ENCODE measurements at regions not wholly inside any gene's neighbourhood (a gene's known extent, or its start where the extent isn't known, plus 50 kb on each side); places are given as distances from the start of the nearest gene placed in this dataset.

DNA sequence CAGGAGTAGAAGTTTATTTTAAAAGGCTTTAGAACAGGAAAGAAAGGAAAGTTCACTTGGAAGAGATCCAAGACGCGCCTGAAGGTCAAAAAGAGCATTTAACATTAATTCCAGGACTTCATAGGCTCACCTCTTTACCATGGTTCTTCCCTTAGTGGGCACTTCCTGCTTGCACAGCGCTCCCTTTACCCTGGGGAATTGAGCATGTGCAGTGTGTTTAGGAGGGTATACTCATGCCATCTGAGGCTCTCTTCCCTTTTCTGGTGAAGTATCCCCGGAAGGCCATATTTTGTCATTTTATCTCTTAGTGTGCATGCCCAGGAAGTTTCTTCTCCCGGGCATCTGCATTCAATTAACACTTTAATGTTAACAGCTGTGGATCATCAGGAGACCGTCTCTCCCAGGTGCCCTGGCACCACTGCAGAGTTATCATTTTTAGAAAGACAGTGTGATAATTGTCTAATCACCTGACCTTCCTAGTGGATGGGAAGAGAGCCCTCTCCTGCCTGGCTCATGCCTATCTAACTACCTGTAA lies 66.1 kb upstream of the ABCC4 start:
- H3K36me3 ChIP-seq (ENCODE audit: control insufficient read depth in 4 of 4, insufficient read depth in 3 of 4, low read depth in 1 of 4, low read length in 3 of 4), result no peaks in the 10 kb centered on the region
- DNase-seq (ENCODE audit: low spot score), result no peak
- H3K4me3 ChIP-seq (ENCODE audit: low read depth in 1 of 3, low read length in 3 of 3), result no peak overlapping the region
- no peaks in the 10 kb centered on the region for H3K27me3 ChIP-seq (ENCODE audit: control insufficient read depth in 4 of 4, insufficient read depth in 4 of 4, low read length in 3 of 4)
- no peaks in the 10 kb centered on the region for H3K9me3 ChIP-seq (ENCODE audit: control insufficient read depth in 4 of 4, low read length in 3 of 4)
- 67% methylated on average over 6 of the region's 6 CpGs for WGBS
- H3K4me1 ChIP-seq (ENCODE audit: control insufficient read depth in 4 of 4, insufficient read depth in 4 of 4, low read length in 3 of 4), result peaks cover 0 to 2% (median 0%) of the 10 kb centered on the region in 4 donors
- TF ChIP-seq, protein P1, sequence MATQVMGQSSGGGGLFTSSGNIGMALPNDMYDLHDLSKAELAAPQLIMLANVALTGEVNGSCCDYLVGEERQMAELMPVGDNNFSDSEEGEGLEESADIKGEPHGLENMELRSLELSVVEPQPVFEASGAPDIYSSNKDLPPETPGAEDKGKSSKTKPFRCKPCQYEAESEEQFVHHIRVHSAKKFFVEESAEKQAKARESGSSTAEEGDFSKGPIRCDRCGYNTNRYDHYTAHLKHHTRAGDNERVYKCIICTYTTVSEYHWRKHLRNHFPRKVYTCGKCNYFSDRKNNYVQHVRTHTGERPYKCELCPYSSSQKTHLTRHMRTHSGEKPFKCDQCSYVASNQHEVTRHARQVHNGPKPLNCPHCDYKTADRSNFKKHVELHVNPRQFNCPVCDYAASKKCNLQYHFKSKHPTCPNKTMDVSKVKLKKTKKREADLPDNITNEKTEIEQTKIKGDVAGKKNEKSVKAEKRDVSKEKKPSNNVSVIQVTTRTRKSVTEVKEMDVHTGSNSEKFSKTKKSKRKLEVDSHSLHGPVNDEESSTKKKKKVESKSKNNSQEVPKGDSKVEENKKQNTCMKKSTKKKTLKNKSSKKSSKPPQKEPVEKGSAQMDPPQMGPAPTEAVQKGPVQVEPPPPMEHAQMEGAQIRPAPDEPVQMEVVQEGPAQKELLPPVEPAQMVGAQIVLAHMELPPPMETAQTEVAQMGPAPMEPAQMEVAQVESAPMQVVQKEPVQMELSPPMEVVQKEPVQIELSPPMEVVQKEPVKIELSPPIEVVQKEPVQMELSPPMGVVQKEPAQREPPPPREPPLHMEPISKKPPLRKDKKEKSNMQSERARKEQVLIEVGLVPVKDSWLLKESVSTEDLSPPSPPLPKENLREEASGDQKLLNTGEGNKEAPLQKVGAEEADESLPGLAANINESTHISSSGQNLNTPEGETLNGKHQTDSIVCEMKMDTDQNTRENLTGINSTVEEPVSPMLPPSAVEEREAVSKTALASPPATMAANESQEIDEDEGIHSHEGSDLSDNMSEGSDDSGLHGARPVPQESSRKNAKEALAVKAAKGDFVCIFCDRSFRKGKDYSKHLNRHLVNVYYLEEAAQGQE (IDR thresholded peaks at IDR 0.05), result no peak
- TF ChIP-seq EGR1 (IDR thresholded peaks at IDR 0.05; ENCODE audit: low read depth in 2 of 2) (no peak), JUND (IDR thresholded peaks at IDR 0.05) (no peak), YY1 (IDR thresholded peaks at IDR 0.05) (no peak)
- TF ChIP-seq, protein P2, sequence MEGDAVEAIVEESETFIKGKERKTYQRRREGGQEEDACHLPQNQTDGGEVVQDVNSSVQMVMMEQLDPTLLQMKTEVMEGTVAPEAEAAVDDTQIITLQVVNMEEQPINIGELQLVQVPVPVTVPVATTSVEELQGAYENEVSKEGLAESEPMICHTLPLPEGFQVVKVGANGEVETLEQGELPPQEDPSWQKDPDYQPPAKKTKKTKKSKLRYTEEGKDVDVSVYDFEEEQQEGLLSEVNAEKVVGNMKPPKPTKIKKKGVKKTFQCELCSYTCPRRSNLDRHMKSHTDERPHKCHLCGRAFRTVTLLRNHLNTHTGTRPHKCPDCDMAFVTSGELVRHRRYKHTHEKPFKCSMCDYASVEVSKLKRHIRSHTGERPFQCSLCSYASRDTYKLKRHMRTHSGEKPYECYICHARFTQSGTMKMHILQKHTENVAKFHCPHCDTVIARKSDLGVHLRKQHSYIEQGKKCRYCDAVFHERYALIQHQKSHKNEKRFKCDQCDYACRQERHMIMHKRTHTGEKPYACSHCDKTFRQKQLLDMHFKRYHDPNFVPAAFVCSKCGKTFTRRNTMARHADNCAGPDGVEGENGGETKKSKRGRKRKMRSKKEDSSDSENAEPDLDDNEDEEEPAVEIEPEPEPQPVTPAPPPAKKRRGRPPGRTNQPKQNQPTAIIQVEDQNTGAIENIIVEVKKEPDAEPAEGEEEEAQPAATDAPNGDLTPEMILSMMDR (IDR thresholded peaks at IDR 0.05; ENCODE audit: low read depth, low read length, missing input control), result no peak
- no peak overlapping the region for H3K27ac ChIP-seq (ENCODE audit: low read depth in 1 of 2, low read length in 2 of 2)
- H3K9ac ChIP-seq (ENCODE audit: low read depth in 1 of 2, low read length in 2 of 2), result no peak overlapping the region

DNA sequence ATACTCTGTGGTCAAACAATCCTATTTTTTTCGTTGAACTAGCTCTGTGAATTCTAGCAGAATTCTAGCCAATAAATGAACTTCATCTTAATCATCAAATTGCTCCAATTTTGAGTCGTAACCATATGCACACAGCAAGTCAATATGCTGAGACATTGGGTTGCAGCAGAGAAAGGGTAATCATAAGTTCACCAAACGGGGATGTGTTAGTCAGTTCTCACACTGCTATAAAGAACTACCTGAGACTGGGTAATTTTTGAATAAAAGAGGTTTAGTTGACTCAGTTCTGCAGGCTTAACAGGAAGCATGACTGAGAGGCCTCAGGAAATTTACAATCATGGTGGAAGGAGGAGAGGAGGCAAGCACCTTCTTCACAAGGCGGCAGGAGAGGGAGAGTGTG lies 67.7 kb upstream of the ABCC4 start:
- no peaks in the 10 kb centered on the region for H3K36me3 ChIP-seq (ENCODE audit: control insufficient read depth in 4 of 4, insufficient read depth in 3 of 4, low read depth in 1 of 4, low read length in 3 of 4)
- H3K27me3 ChIP-seq (ENCODE audit: control insufficient read depth in 4 of 4, insufficient read depth in 4 of 4, low read length in 3 of 4), result no peaks in the 10 kb centered on the region
- 92% methylated on average over 4 of the region's 4 CpGs for WGBS
- DNase-seq (ENCODE audit: low spot score), result no peak
- H3K9ac ChIP-seq (ENCODE audit: low read depth in 1 of 2, low read length in 2 of 2), result no peak overlapping the region
- no peaks in the 10 kb centered on the region for H3K9me3 ChIP-seq (ENCODE audit: control insufficient read depth in 4 of 4, low read length in 3 of 4)
- peaks cover 0 to 2% (median 0%) of the 10 kb centered on the region in 4 donors for H3K4me1 ChIP-seq (ENCODE audit: control insufficient read depth in 4 of 4, insufficient read depth in 4 of 4, low read length in 3 of 4)
- no peak overlapping the region for H3K4me3 ChIP-seq (ENCODE audit: low read depth in 1 of 3, low read length in 3 of 3)
- no peak overlapping the region for H3K27ac ChIP-seq (ENCODE audit: low read depth in 1 of 2, low read length in 2 of 2)
- no peak for TF ChIP-seq SP1 (IDR thresholded peaks at IDR 0.05)
- TF ChIP-seq, protein P3, sequence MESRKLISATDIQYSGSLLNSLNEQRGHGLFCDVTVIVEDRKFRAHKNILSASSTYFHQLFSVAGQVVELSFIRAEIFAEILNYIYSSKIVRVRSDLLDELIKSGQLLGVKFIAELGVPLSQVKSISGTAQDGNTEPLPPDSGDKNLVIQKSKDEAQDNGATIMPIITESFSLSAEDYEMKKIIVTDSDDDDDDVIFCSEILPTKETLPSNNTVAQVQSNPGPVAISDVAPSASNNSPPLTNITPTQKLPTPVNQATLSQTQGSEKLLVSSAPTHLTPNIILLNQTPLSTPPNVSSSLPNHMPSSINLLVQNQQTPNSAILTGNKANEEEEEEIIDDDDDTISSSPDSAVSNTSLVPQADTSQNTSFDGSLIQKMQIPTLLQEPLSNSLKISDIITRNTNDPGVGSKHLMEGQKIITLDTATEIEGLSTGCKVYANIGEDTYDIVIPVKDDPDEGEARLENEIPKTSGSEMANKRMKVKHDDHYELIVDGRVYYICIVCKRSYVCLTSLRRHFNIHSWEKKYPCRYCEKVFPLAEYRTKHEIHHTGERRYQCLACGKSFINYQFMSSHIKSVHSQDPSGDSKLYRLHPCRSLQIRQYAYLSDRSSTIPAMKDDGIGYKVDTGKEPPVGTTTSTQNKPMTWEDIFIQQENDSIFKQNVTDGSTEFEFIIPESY (IDR thresholded peaks at IDR 0.05), result no peak
- TF ChIP-seq EGR1 (IDR thresholded peaks at IDR 0.05; ENCODE audit: low read depth in 2 of 2), result no peak
- TF ChIP-seq RXRA (IDR thresholded peaks at IDR 0.05), result no peak
- TF ChIP-seq NR2F2 (IDR thresholded peaks at IDR 0.05), result no peak
- no peak for TF ChIP-seq HNF4A (conservative IDR thresholded peaks at IDR 0.05)
- no peak for TF ChIP-seq FOXA2 (IDR thresholded peaks at IDR 0.05)
- no peak for TF ChIP-seq JUND (IDR thresholded peaks at IDR 0.05)
- no peak for TF ChIP-seq RAD21 (IDR thresholded peaks at IDR 0.05)
- TF ChIP-seq, protein P4, sequence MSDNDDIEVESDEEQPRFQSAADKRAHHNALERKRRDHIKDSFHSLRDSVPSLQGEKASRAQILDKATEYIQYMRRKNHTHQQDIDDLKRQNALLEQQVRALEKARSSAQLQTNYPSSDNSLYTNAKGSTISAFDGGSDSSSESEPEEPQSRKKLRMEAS (IDR thresholded peaks at IDR 0.05), result no peak

Measured in liver (tissue), 8 donors.